ENCODE measurements at regions not wholly inside any gene's neighbourhood (a gene's known extent, or its start where the extent isn't known, plus 50 kb on each side); places are given as distances from the start of the nearest gene placed in this dataset.

GRCh38 chr5:75843319-75843718 lies 126.1 kb upstream of the POC5 start (continued):
- no peak for TF ChIP-seq BRCA1 (IDR thresholded peaks at IDR 0.05; ENCODE audit: low read depth, low read length)

- H3K79me2 ChIP-seq (ENCODE audit: control insufficient read depth, insufficient read depth, low read length), result no peaks in the 10 kb centered on the region
- no peak for TF ChIP-seq HDAC6 (IDR thresholded peaks at IDR 0.05; ENCODE audit: unreplicated experiment)
- TF ChIP-seq DPF2 (IDR thresholded peaks at IDR 0.05), result no peak
- TF ChIP-seq CBX5 (IDR thresholded peaks at IDR 0.05; ENCODE audit: low read depth), result no peak
- TF ChIP-seq ZNF207 (IDR thresholded peaks at IDR 0.05; ENCODE audit: borderline replicate concordance), result no peak
- no peak for TF ChIP-seq BCL3 (IDR thresholded peaks at IDR 0.05; ENCODE audit: borderline replicate concordance, insufficient read depth, low read depth, low read length, poor library complexity, severe bottlenecking)
- H2AFZ ChIP-seq (ENCODE audit: control insufficient read depth, low read depth, low read length), result no peak overlapping the region
- no peaks in the 10 kb centered on the region; the same call in 2 of the 3 replicates for H3K9me3 ChIP-seq (replicated peaks; ENCODE audit: control insufficient read depth, insufficient read depth, low read length)
- no peak for ATAC-seq
- FAIRE-seq, result no peak
- H3K4me2 ChIP-seq (ENCODE audit: control insufficient read depth, insufficient read depth), result no peak overlapping the region
- in situ Hi-C loops (cut with MboI) (no loop called here), intact Hi-C loops (cut with micrococcal nuclease; ENCODE audit: unreplicated experiment) (no loop called here)
- ChIA-PET SMC1A (ENCODE audit: uncharacterized antibody, unreplicated experiment) (no interaction called here), CTCF (interaction anchor here (1.0 kb wide), 1 partner anchor 8 kb away, joined by 3 read pairs; no protein-coding TSS in a partner anchor), POLR2A (no interaction called here), RAD21 (ENCODE audit: unreplicated experiment) (interaction anchor here (1.6 kb wide), 1 partner anchor 8 kb away, joined by 5 read pairs; no protein-coding TSS in a partner anchor)
- 100% methylated on average over 1 of the region's 1 CpG for WGBS (ENCODE audit: insufficient coverage, insufficient replicate concordance, low lambda C conversion rate, missing lambda C conversion rate)
- no peaks in the 10 kb centered on the region for H4K20me1 ChIP-seq (ENCODE audit: control insufficient read depth, insufficient read depth)
- H3K27ac ChIP-seq (ENCODE audit: control insufficient read depth, insufficient read depth), result no peak overlapping the region
- no peaks in the 10 kb centered on the region for H3K4me1 ChIP-seq (ENCODE audit: control insufficient read depth, insufficient read depth, low read length)
- H3K9ac ChIP-seq (ENCODE audit: control insufficient read depth, insufficient read depth, low read length), result no peak overlapping the region
- DNase-seq (ENCODE audit: low read depth, low spot score), result no peak
- no peaks in the 10 kb centered on the region for H3K36me3 ChIP-seq (ENCODE audit: control insufficient read depth in 2 of 2, insufficient read depth in 2 of 2, low read length in 1 of 2)
- no TSS peak for BruUV-seq (replicated peaks)
- no peak overlapping the region for H3K4me3 ChIP-seq
- no peaks in the 10 kb centered on the region for H3K27me3 ChIP-seq (replicated peaks in 1 of 2; ENCODE audit: control insufficient read depth in 2 of 2, insufficient read depth in 2 of 2, low read length in 1 of 2)
Observed at GRCh38 chr5:75839547-75839946, 122.3 kb upstream of the POC5 start.
